Upper lobe of left lung (tissue), 4 donors: ENCODE measurements at regions not wholly inside any gene's neighbourhood (a gene's known extent, or its start where the extent isn't known, plus 50 kb on each side); places are given as distances from the start of the nearest gene placed in this dataset.

ENCODE experiments used
- EP300 ChIP-seq, 4 donors: sonication (generic); formaldehyde crosslinking; IDR thresholded peaks; one replicate each; pipeline ENCODE4 v1.5.1; 2017; ENCODE audit warnings: antibody characterized with exemption in 4 of 4, control low read depth in 2 of 4
- POLR2A ChIP-seq, 4 donors: fragments of 450-650 bp; IDR thresholded peaks; one replicate each; pipeline ENCODE4 v1.5.1; 2016 to 2017; ENCODE audit warnings: antibody characterized with exemption in 4 of 4, mild to moderate bottlenecking in 2 of 4
- POLR2AphosphoS5 ChIP-seq, 2 donors: sonication (generic); formaldehyde crosslinking; IDR thresholded peaks; one replicate each; pipeline ENCODE4 v1.5.1; 2017; ENCODE audit warnings: antibody characterized with exemption in 2 of 2
- TF ChIP-seq, protein P1 (sequence below), 6 experiments: fragments of 450-650 bp in 4 of 6; fragments of 200-600 bp in 2 of 6; sonication (generic) in 2 of 6; IDR thresholded peaks; one replicate each; pipeline ENCODE4 v1.5.1; 2016 to 2019; ENCODE audit warnings: antibody characterized with exemption in 6 of 6

GRCh38 chrX:40325161-40325560, 227.4 kb upstream of the BCOR start:
- TF ChIP-seq, protein P1, sequence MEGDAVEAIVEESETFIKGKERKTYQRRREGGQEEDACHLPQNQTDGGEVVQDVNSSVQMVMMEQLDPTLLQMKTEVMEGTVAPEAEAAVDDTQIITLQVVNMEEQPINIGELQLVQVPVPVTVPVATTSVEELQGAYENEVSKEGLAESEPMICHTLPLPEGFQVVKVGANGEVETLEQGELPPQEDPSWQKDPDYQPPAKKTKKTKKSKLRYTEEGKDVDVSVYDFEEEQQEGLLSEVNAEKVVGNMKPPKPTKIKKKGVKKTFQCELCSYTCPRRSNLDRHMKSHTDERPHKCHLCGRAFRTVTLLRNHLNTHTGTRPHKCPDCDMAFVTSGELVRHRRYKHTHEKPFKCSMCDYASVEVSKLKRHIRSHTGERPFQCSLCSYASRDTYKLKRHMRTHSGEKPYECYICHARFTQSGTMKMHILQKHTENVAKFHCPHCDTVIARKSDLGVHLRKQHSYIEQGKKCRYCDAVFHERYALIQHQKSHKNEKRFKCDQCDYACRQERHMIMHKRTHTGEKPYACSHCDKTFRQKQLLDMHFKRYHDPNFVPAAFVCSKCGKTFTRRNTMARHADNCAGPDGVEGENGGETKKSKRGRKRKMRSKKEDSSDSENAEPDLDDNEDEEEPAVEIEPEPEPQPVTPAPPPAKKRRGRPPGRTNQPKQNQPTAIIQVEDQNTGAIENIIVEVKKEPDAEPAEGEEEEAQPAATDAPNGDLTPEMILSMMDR (IDR thresholded peaks at IDR 0.05), result no peak
- TF ChIP-seq POLR2A (IDR thresholded peaks at IDR 0.05) (no peak), POLR2AphosphoS5 (IDR thresholded peaks at IDR 0.05) (no peak), EP300 (IDR thresholded peaks at IDR 0.05) (no peak)
